HCT116 (cell line): ENCODE measurements at regions not wholly inside any gene's neighbourhood (a gene's known extent, or its start where the extent isn't known, plus 50 kb on each side); places are given as distances from the start of the nearest gene placed in this dataset.

Experiments
- ATAC-seq: fragments of 200-7000 bp; cut with Tn5 transposase; 2 replicates; pipeline ENCODE4 v1.9.1; 2020; ENCODE audit warnings: mild to moderate bottlenecking, moderate library complexity
- BruUV-seq: library from RNA; stranded (reverse); fragments of 400-500 nt; replicated peaks from 2 replicates; lab custom pipeline; 2021; lab: Mats Ljungman, UMichigan
- CTCF ChIA-PET: fragments of 300-600 bp; sonication (Branson Sonifier 250); formaldehyde crosslinking; loops from one replicate; lab custom pipeline; 2021; ENCODE audit warnings: antibody characterized with exemption; lab: Charles Lee
- POLR2A ChIA-PET: fragments of 300-600, 350-600 bp; sonication (Branson Sonifier 250); formaldehyde crosslinking; loops from one replicate; lab custom pipeline; 2021; ENCODE audit warnings: antibody characterized with exemption; lab: Charles Lee
- RAD21 ChIA-PET, 2 experiments: fragments of 300-600 bp; sonication (Branson Sonifier 250); formaldehyde crosslinking; loops; one replicate each; lab custom pipeline; 2023; ENCODE audit warnings: low total read pairs in 2 of 2; ENCODE audit not compliant: uncharacterized antibody in 2 of 2, unreplicated experiment in 2 of 2, low non-redundant PET in 1 of 2; lab: Charles Lee
- DNase-seq: peaks from one replicate; pipeline ENCODE4 v3.0.0-alpha.2; 2010; ENCODE audit warnings: low read depth, low spot score
- H2AFZ ChIP-seq: fragments of 200-600 bp; shearing (Covaris generic), sonication (generic); 2 replicates; pipeline ENCODE4 v1.6.1; 2017; ENCODE audit warnings: low read depth, mixed run types, mixed read lengths, antibody characterized with exemption, low read length; ENCODE audit not compliant: poor library complexity, severe bottlenecking
- H3K27ac ChIP-seq: 2 replicates; pipeline ENCODE4 v1.5.1; 2012; ENCODE audit warnings: low read depth, low read length
- H3K27me3 ChIP-seq: fragments of 200-600 bp; sonication (generic); 2 replicates; pipeline ENCODE4 v1.6.1; 2016; ENCODE audit warnings: mixed run types, low read length, mixed read lengths; ENCODE audit not compliant: insufficient read depth
- H3K36me3 ChIP-seq, 2 experiments: fragments of 200-500 bp in 1 of 2; fragments of 200-600 bp in 1 of 2; sonication (Bioruptor generic) in 1 of 2; sonication (generic) in 1 of 2; 2 replicates each; pipeline versions ENCODE4 v1.5.1 to v1.6.1; 2014 to 2016; ENCODE audit warnings: low read length in 2 of 2, inconsistent platforms in 1 of 2, mixed read lengths in 1 of 2, mixed run types in 1 of 2; ENCODE audit not compliant: insufficient read depth in 2 of 2, control insufficient read depth in 1 of 2
- H3K4me1 ChIP-seq, 2 experiments: fragments of 200-600 bp in 1 of 2; sonication (generic) in 1 of 2; 2 replicates each; pipeline versions ENCODE4 v1.5.1 to v1.6.1; 2012 to 2017; ENCODE audit warnings: low read length in 2 of 2, inconsistent platforms in 1 of 2, mild to moderate bottlenecking in 1 of 2, mixed read lengths in 1 of 2, mixed run types in 1 of 2, moderate library complexity in 1 of 2; ENCODE audit not compliant: insufficient read depth in 2 of 2, control insufficient read depth in 1 of 2
- H3K4me2 ChIP-seq: fragments of 200-600 bp; sonication (generic); 2 replicates; pipeline ENCODE4 v1.6.1; 2017; ENCODE audit warnings: mixed run types, low read length, mixed read lengths
- H3K4me3 ChIP-seq, 2 experiments: fragments of 200-600 bp in 1 of 2; sonication (generic) in 1 of 2; replicated peaks in 1 of 2; 2 replicates each; pipeline ENCODE4 v1.5.1; 2011 to 2016; ENCODE audit warnings: low read length in 2 of 2, control low read depth in 1 of 2, low read depth in 1 of 2, mild to moderate bottlenecking in 1 of 2, mixed read lengths in 1 of 2, mixed run types in 1 of 2
- H3K79me2 ChIP-seq: fragments of 200-600 bp; sonication (generic); 2 replicates; pipeline ENCODE4 v1.6.1; 2017; ENCODE audit warnings: mild to moderate bottlenecking, mixed run types, low read length, moderate library complexity, mixed read lengths; ENCODE audit not compliant: insufficient read depth
- H3K9ac ChIP-seq: fragments of 200-600 bp; sonication (generic); 2 replicates; pipeline ENCODE4 v1.6.1; 2016; ENCODE audit warnings: low read length, mixed read lengths
- H3K9me2 ChIP-seq: fragments of 200-600 bp; sonication (generic), shearing (Covaris generic); 2 replicates; pipeline ENCODE4 v1.6.1; 2017; ENCODE audit warnings: mixed run types, mild to moderate bottlenecking, moderate library complexity; ENCODE audit not compliant: insufficient read depth
- H3K9me3 ChIP-seq, 2 experiments: fragments of 200-500 bp in 1 of 2; fragments of 200-600 bp in 1 of 2; sonication (Bioruptor generic) in 1 of 2; sonication (generic) in 1 of 2; 2 replicates each; pipeline ENCODE4 v1.6.1; 2014 to 2017; ENCODE audit warnings: low read length in 2 of 2, mixed read lengths in 2 of 2, inconsistent platforms in 1 of 2, low read depth in 1 of 2, mild to moderate bottlenecking in 1 of 2, mixed run types in 1 of 2, moderate library complexity in 1 of 2; ENCODE audit not compliant: control insufficient read depth in 1 of 2, insufficient read depth in 1 of 2
- H4K20me1 ChIP-seq: fragments of 200-600 bp; sonication (generic), shearing (Covaris generic); 2 replicates; pipeline ENCODE4 v1.6.1; 2017; ENCODE audit warnings: mixed run types, mild to moderate bottlenecking, moderate library complexity; ENCODE audit not compliant: insufficient read depth
- CBX3 ChIP-seq: IDR thresholded peaks from 2 replicates; pipeline ENCODE4 v1.6.1; 2012; ENCODE audit warnings: low read depth
- CEBPB ChIP-seq: IDR thresholded peaks from 2 replicates; pipeline ENCODE4 v1.6.1; 2012; ENCODE audit warnings: low read depth
- CTCF ChIP-seq, 3 experiments: fragments of 200-600 bp in 1 of 3; sonication (generic) in 1 of 3; IDR thresholded peaks in 2 of 3; conservative IDR thresholded peaks in 1 of 3; 2 replicates each; pipeline ENCODE4 v1.5.1; 2012 to 2017; ENCODE audit warnings: low read depth in 2 of 3, low read length in 2 of 3, antibody characterized with exemption in 1 of 3, borderline replicate concordance in 1 of 3, control low read depth in 1 of 3, mild to moderate bottlenecking in 1 of 3, mixed read lengths in 1 of 3, mixed run types in 1 of 3, moderate library complexity in 1 of 3; ENCODE audit not compliant: insufficient read depth in 1 of 3
- ELF1 ChIP-seq: IDR thresholded peaks from 2 replicates; pipeline ENCODE4 v1.6.1; 2012; ENCODE audit warnings: low read depth, borderline replicate concordance
- EZH2 ChIP-seq: fragments of 200-600 bp; sonication (generic); IDR thresholded peaks from 2 replicates; pipeline ENCODE4 v1.6.1; 2017; ENCODE audit warnings: antibody characterized with exemption, mixed run types
- FOSL1 ChIP-seq: IDR thresholded peaks from 2 replicates; pipeline ENCODE4 v1.6.1; 2012; ENCODE audit warnings: low read depth
- JUND ChIP-seq: IDR thresholded peaks from 2 replicates; pipeline ENCODE4 v1.6.1; 2012
- SRF ChIP-seq: IDR thresholded peaks from 2 replicates; pipeline ENCODE4 v1.6.1; 2012; ENCODE audit warnings: low read depth
- TCF7L2 ChIP-seq: IDR thresholded peaks from 2 replicates; pipeline ENCODE4 v1.7.0; 2011; ENCODE audit warnings: borderline replicate concordance, inconsistent platforms; ENCODE audit not compliant: insufficient read depth, insufficient read length; ENCODE audit errors: extremely low read depth
- ZBTB33 ChIP-seq: IDR thresholded peaks from 2 replicates; pipeline ENCODE4 v1.6.1; 2011; ENCODE audit warnings: mild to moderate bottlenecking, low read length, moderate library complexity; ENCODE audit not compliant: insufficient replicate concordance; ENCODE audit errors: extremely low read depth
- ZFX ChIP-seq: fragments of 450-650 bp; IDR thresholded peaks from 2 replicates; pipeline ENCODE4 v1.6.1; 2017
- ZNF274 ChIP-seq: fragments of 200-500 bp; sonication (Bioruptor generic); IDR thresholded peaks from 2 replicates; pipeline ENCODE4 v1.6.1; 2014; ENCODE audit warnings: mild to moderate bottlenecking, low read depth, low read length, inconsistent platforms
- intact Hi-C: fragments of 100-400 bp; cut with micrococcal nuclease; formaldehyde crosslinking; loops from 2 replicates; pipeline ENCODE4 v1.10.0; 2022

- RAD21 ChIA-PET = no interaction called here
- intact Hi-C loops = no loop called here
- Histone ChIP-seq H2AFZ (no peak overlapping the region), H3K27me3 (peaks cover 8% of the 10 kb centered on the region; the same call in 1 of the 2 replicates), H3K36me3 (no peaks in the 10 kb centered on the region), H3K4me3 (no peak overlapping the region), H3K27ac (no peak overlapping the region), H3K4me1 (no peaks in the 10 kb centered on the region), H3K4me2 (no peak overlapping the region), H4K20me1 (no peaks in the 10 kb centered on the region), H3K9me2 (no peaks in the 10 kb centered on the region), H3K9ac (no peak overlapping the region)
- no peak for ATAC-seq
- CTCF ChIA-PET = no interaction called here
- POLR2A ChIA-PET = no interaction called here
- BruUV-seq = no TSS peak
- no peak for TF ChIP-seq ZFX
- TF ChIP-seq JUND = no peak
- TF ChIP-seq FOSL1 = no peak
- TF ChIP-seq, all 23 proteins: peak for 0
- Histone ChIP-seq H3K79me2 (no peaks in the 10 kb centered on the region), H3K9me3 (no peaks in the 10 kb centered on the region)
- DNase-seq = no peak
These were observed 307.6 kb upstream of the MAP3K7 start for GRCh38 chr6:90894285-90895130.

GRCh38 chr6:90893400-90893799 lies 306.5 kb upstream of the MAP3K7 start:
- no peak overlapping the region for H3K4me2 ChIP-seq
- no peak overlapping the region for H3K4me3 ChIP-seq
- H3K36me3 ChIP-seq = no peaks in the 10 kb centered on the region
- H3K4me1 ChIP-seq = no peaks in the 10 kb centered on the region
- no peak overlapping the region for H3K9ac ChIP-seq
- no TSS peak for BruUV-seq
- DNase-seq (no peak), ATAC-seq (no peak)
- no peak overlapping the region for H3K27ac ChIP-seq
- peaks cover 8% of the 10 kb centered on the region; the same call in 1 of the 2 replicates for H3K27me3 ChIP-seq
- no peaks in the 10 kb centered on the region for H3K9me2 ChIP-seq
- TF ChIP-seq ZFX = no peak
- TF ChIP-seq ELF1 = no peak
- no peak for TF ChIP-seq ZNF274
- TF ChIP-seq CTCF (IDR thresholded peaks at IDR 0.05 in 2 of 3, conservative IDR thresholded peaks at IDR 0.05 in 1 of 3; ENCODE audit: borderline replicate concordance in 1 of 3, insufficient read depth in 1 of 3, low read depth in 2 of 3, low read length in 2 of 3) = no peak
- TF ChIP-seq CBX3 = no peak
- TF ChIP-seq SRF = no peak
- no peak for TF ChIP-seq CEBPB
- TF ChIP-seq TCF7L2 = no peak
- no peak for TF ChIP-seq EZH2
- TF ChIP-seq ZBTB33 = no peak
- POLR2A ChIA-PET = no interaction called here
- RAD21 ChIA-PET = no interaction called here
- intact Hi-C loops = no loop called here
- H3K9me3 ChIP-seq = no peaks in the 10 kb centered on the region
- CTCF ChIA-PET = no interaction called here
- no peaks in the 10 kb centered on the region for H4K20me1 ChIP-seq
- H3K79me2 ChIP-seq = no peaks in the 10 kb centered on the region
- no peak overlapping the region for H2AFZ ChIP-seq
